Stomach (tissue), 8 donors: ENCODE measurements at regions not wholly inside any gene's neighbourhood (a gene's known extent, or its start where the extent isn't known, plus 50 kb on each side); places are given as distances from the start of the nearest gene placed in this dataset.

ENCODE experiments used
- DNase-seq, 2 donors: peaks; one replicate each; pipeline versions ENCODE4 v3.0.0 to v3.0.0-alpha.2; 2013 to 2019
- H3K27ac ChIP-seq, 5 donors: fragments of 200-600 bp in 4 of 5; sonication (generic) in 4 of 5; one replicate each; pipeline ENCODE4 v1.5.1; 2013 to 2019; ENCODE audit warnings: mild to moderate bottlenecking in 1 of 5, moderate library complexity in 1 of 5
- H3K27me3 ChIP-seq, 3 donors: fragments of 200-600 bp; sonication (generic); one replicate each; pipeline ENCODE4 v1.5.1; 2017 to 2019; ENCODE audit warnings: mixed run types in 1 of 3
- H3K36me3 ChIP-seq, 4 donors: fragments of 200-600 bp; sonication (generic); 1 replicate in 3 of 4; 2 replicates in 1 of 4; pipeline ENCODE4 v1.5.1; 2016 to 2019
- H3K4me1 ChIP-seq, 4 donors: fragments of 200-600 bp; sonication (generic); one replicate each; pipeline ENCODE4 v1.5.1; 2016 to 2019
- H3K4me3 ChIP-seq, 4 donors: fragments of 200-600 bp; sonication (generic) in 3 of 4; one replicate each; pipeline ENCODE4 v1.5.1; 2016 to 2019; ENCODE audit warnings: mild to moderate bottlenecking in 1 of 4
- H3K9me3 ChIP-seq, 4 donors: fragments of 200-600 bp; sonication (generic); one replicate each; pipeline ENCODE4 v1.5.1; 2016 to 2019
- CTCF ChIP-seq, 7 experiments: fragments of 450-650 bp in 4 of 7; fragments of 200-600 bp in 3 of 7; sonication (generic) in 3 of 7; IDR thresholded peaks; one replicate each; pipeline ENCODE4 v1.5.1; 2016 to 2019; ENCODE audit warnings: antibody characterized with exemption in 7 of 7, control low read depth in 2 of 7, mild to moderate bottlenecking in 1 of 7
- EP300 ChIP-seq: sonication (generic); formaldehyde crosslinking; IDR thresholded peaks from one replicate; pipeline ENCODE4 v1.6.1; 2017; ENCODE audit warnings: antibody characterized with exemption
- POLR2A ChIP-seq, 4 donors: fragments of 450-650 bp; IDR thresholded peaks; one replicate each; pipeline ENCODE4 v1.6.1; 2016; ENCODE audit warnings: antibody characterized with exemption in 4 of 4, control low read depth in 2 of 4, mild to moderate bottlenecking in 1 of 4, moderate library complexity in 1 of 4
- POLR2AphosphoS5 ChIP-seq, 3 donors: sonication (generic); formaldehyde crosslinking; IDR thresholded peaks; one replicate each; pipeline ENCODE4 v1.6.1; 2016; ENCODE audit warnings: antibody characterized with exemption in 3 of 3
- WGBS, 5 donors: extraction: QIAGEN DNeasy Blood & Tissue Kit in 3 of 5; methylation state at CpG; one replicate each; pipeline versions ENCODE4 v1.1.5 to v1.1.7; 2013 to 2018; 5-methylcytosine and 5-hydroxymethylcytosine counted together
- intact Hi-C: fragments of 100-400 bp; cut with DNase I; formaldehyde crosslinking; loops from one replicate; pipeline ENCODE4 v1.15.1; 2023; ENCODE audit warnings: low total_unique reads
- donor health status: healthy with polysubstance abuse.
- donor health status: Bipolar disorder and iron deficiency.
- donor health status: healthy.

- WGBS, 5 donors = 81 to 91% (median 87%) methylated on average over 1 of the region's 1 CpG
- TF ChIP-seq POLR2A (IDR thresholded peaks at IDR 0.05) (no peak), EP300 (no peak), CTCF (IDR thresholded peaks at IDR 0.05) (no peak), POLR2AphosphoS5 (IDR thresholded peaks at IDR 0.05) (no peak)
- no peaks in the 10 kb centered on the region for H3K36me3 ChIP-seq
- H3K27ac ChIP-seq = no peak overlapping the region
- no peaks in the 10 kb centered on the region for H3K9me3 ChIP-seq
- no peak for DNase-seq
- no peak overlapping the region for H3K4me3 ChIP-seq
- no peaks in the 10 kb centered on the region for H3K27me3 ChIP-seq
- H3K4me1 ChIP-seq = no peaks in the 10 kb centered on the region
- intact Hi-C loops = no loop called here
These were observed 875.5 kb upstream of the INTU start for GRCh38 chr4:126757219-126757618.

GRCh38 chr4:126758493-126758892 is 874.3 kb upstream of the INTU start:
- no peak for DNase-seq
- intact Hi-C loops = no loop called here
- H3K36me3 ChIP-seq = no peaks in the 10 kb centered on the region
- TF ChIP-seq EP300 (no peak), POLR2A (IDR thresholded peaks at IDR 0.05) (no peak), CTCF (IDR thresholded peaks at IDR 0.05) (no peak), POLR2AphosphoS5 (IDR thresholded peaks at IDR 0.05) (no peak)
- WGBS, 5 donors = 15 to 68% (median 38%) methylated on average over 2 of the region's 2 CpGs; no CpG with 5 or more reads in 1 of the 5 donors
- no peak overlapping the region for H3K27ac ChIP-seq
- no peaks in the 10 kb centered on the region for H3K4me1 ChIP-seq
- H3K4me3 ChIP-seq = no peak overlapping the region
- no peaks in the 10 kb centered on the region for H3K27me3 ChIP-seq
- no peaks in the 10 kb centered on the region for H3K9me3 ChIP-seq

- Histone ChIP-seq H3K9me3 (no peaks in the 10 kb centered on the region), H3K4me1 (no peaks in the 10 kb centered on the region), H3K27ac (no peak overlapping the region), H3K4me3 (no peak overlapping the region), H3K36me3 (no peaks in the 10 kb centered on the region), H3K27me3 (no peaks in the 10 kb centered on the region)
- no peak for DNase-seq
- 67 to 88% (median 83%) methylated on average over 1 of the region's 1 CpG for WGBS, 5 donors
- intact Hi-C loops = no loop called here
- TF ChIP-seq CTCF (IDR thresholded peaks at IDR 0.05) (no peak), POLR2A (IDR thresholded peaks at IDR 0.05) (no peak), EP300 (no peak), POLR2AphosphoS5 (IDR thresholded peaks at IDR 0.05) (no peak)
These were observed 870.7 kb upstream of the INTU start for GRCh38 chr4:126761947-126762662.

GRCh38 chr4:126762663-126763247 is 870.0 kb upstream of the INTU start:
- H3K27ac ChIP-seq = no peak overlapping the region
- 73 to 88% (median 81%) methylated on average over 5 of the region's 5 CpGs for WGBS, 5 donors
- H3K9me3 ChIP-seq = no peaks in the 10 kb centered on the region
- TF ChIP-seq POLR2AphosphoS5 (IDR thresholded peaks at IDR 0.05) (no peak), EP300 (no peak), POLR2A (IDR thresholded peaks at IDR 0.05) (no peak), CTCF (IDR thresholded peaks at IDR 0.05) (no peak)
- H3K27me3 ChIP-seq = no peaks in the 10 kb centered on the region
- DNase-seq = no peak
- H3K4me3 ChIP-seq = no peak overlapping the region
- H3K4me1 ChIP-seq = no peaks in the 10 kb centered on the region
- no peaks in the 10 kb centered on the region for H3K36me3 ChIP-seq
- intact Hi-C loops = no loop called here
